SHP77 (cell line): ENCODE measurements at regions not wholly inside any gene's neighbourhood (a gene's known extent, or its start where the extent isn't known, plus 50 kb on each side); places are given as distances from the start of the nearest gene placed in this dataset.

Experiments used
- DNase-seq, 2 experiments: peaks; one replicate each; lab custom pipeline; 2025; lab: John Stamatoyannopoulos, UW

DNA sequence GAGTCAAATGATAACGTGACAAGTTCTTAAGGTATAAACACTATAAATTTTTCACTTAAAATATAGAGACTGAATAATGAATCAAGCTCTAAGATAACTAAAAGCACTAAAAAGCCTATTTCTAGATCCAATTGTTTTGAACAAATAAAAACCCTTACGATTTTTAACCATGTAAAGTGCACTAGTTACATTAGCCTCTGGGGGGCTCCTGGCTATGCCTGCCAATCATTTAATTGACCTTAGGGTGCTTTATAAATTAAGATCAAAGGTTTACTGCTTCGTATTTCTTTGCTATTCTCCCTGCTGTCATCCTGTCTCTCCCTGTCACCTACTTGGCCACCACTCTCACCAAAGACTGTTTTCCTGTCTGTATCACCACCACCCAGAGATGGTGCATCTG, 133.4 kb downstream of the ESM1 start:
- no peak for DNase-seq

DNA sequence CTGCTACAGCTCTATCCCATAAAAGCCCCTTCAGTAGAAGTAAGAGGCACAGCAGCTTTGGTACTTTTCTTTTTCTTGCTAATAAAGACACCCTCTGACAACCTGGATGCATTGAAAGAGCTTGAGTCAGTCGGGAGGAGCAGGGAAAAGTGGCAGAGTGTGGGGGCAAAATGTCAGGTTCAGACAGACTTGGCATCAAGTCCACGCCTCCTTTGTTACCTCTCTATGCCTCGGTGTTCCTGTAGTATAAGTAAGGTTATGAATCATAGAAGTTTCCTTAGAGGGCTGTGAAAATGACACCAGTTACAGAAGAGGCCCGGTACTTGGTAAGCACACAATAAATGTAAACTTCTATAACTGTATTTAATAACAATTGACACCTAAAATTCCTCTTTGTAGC, 133.9 kb downstream of the ESM1 start:
- DNase-seq: no peak

DNA sequence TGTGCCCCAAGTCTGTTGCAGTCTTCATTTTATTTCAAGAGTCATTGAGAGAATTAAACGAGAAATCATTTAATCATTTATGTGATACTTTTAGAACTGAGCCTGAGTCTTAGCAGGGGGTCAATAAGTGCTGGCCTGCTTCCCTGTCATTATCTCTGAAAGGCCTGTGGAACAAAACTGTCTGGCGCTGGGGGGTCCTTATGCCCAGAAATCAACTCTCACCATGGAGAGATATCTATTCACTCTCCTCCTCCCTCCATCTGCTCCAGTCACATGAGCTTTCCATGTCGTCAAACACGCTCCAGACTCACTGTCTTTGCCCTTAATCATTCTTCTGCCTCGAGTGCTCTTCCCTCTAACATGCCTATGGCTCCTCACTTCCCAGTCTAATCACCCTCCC, 136.8 kb downstream of the ESM1 start:
- DNase-seq: no peak

DNA sequence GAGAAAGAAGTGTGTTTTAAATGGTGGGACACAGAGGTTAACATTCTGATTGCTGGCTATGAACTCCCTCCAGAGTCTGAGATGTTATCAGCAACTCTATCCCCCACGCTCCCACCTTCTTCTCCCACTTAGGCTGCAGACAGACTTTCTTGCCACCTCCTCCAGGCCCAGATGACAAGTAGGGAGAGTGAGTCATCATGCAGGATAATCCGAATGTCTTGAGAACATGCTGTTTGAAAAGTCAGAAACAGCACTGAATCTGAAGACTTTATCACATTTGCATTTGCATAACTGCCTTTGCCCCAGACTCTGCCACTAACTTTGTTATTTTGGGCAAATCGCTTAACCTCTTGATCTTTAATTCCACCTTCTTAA, 139.8 kb downstream of the ESM1 start:
- no peak for DNase-seq

DNA sequence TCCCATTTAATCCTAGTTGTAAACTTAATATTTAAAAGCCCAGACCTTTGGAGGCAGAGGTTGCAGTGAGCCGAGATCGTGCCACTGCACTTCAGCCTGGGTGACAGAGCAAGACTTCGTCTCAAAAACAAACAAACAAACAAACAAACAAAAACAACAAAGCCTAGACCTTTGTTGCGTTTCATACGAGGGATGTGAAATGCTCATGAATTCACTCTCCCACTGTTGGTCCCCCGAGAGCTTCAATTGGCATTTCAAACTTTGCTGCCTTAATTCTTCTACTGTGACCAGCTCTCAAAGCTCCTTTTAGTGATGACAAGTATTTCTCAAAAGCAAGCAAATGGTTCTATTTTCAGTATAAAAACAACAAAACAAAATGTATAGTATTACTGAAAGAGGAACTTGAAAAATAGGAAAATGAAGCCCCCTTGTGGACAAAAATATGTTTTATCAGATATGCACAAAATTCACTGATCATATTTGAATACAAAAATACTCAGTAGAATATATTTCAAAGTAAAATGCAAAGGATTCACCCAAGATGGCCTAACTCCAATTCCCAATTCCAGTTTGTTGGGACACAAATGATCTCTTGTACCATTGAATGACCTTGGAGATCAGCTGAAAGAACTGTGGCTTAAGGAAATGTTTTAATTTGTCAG, 140.4 kb downstream of the ESM1 start:
- no peak for DNase-seq

DNA sequence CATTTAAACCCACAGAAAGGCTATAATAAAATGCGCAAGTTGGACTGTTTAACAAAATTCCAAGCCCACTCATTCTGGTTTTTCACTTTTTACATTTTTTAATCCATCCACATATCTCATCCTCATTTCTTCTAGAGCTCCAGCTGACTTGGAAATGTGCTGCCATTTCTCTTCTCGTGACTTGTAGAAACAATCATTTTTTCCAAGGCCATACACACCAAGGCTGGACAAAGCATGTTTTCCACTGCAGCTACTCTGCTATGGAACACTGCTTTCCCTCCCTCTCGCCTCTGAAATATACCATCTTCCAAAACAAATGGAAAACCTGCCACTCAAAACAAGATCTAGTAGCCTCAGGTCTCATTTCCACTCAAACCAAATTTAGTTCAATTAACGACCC, 141.1 kb downstream of the ESM1 start:
- DNase-seq: no peak

DNA sequence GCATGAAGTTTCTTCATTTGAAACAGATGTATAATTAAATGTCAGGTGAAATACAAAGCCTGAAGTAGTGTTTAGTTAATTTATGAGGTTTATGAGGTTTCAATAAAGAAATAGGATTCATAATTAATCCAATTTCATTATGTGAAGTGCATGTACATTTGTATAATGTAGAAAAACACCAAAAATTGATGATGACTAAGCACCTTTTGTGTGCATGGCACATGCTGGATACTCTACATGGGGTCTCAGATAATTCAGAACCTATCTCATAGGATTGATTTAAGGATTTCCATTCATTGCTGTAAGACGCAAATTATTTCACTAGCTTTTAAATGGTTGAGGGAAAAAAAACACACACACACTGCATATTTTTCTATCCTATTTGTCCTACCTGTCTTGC, 143.9 kb downstream of the ESM1 start:
- no peak for DNase-seq

DNA sequence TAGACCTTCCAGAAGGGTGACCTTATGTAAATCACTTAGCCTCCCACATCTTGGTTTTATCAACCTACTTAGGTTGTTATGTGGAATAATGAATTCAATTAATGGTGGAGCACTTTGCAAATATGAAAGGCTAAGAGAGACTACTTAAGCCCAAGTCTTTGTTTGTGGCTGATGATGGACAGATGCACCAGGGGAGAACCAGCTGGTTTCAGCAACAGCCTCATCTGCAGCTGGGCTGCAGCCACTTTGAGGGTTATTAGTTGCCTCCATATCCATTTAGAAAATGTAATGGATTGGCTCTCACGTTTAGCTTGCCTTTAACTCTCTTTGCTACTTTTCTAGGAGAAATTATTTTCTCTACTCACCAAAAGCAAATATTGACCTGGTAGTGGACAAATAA, 146.6 kb downstream of the ESM1 start:
- DNase-seq: no peak

DNA sequence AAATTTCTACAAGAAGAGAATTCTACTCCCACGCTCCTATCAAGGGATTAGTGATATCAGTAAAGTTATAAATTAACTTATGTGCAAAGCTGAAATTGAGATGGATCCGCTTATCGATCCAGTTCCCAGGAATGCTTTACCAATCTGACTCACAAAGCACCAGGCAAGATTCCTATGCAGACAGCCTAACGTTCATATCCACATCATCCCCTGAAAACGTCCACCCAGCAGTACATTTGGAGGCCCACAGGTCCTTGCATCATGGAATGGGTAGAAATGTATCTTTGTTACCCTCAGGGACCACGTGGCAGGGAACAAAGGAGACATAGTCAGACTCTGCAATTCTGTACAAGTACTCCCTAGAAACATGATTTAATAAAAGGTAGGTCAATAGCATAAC, 147.4 kb downstream of the ESM1 start:
- DNase-seq: no peak

DNA sequence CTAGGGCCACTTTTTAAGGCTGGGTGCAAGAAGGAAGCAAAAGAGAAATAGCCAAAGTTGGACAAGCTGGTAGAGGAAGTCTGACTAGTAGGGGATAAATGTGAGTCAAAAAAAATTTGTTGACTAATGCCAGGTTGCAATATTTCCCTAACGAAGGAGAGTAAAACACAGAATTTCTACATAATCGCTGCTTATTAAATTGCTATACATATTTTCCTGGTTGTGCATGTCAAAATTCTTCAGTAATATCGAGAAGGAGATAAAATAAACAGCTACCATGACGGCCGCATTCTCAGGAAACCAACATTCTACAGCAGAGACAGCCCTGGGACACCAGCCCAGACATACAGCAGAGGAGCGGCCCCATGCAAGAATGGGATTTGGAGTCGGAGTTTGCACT, 148.3 kb downstream of the ESM1 start:
- DNase-seq: no peak

DNA sequence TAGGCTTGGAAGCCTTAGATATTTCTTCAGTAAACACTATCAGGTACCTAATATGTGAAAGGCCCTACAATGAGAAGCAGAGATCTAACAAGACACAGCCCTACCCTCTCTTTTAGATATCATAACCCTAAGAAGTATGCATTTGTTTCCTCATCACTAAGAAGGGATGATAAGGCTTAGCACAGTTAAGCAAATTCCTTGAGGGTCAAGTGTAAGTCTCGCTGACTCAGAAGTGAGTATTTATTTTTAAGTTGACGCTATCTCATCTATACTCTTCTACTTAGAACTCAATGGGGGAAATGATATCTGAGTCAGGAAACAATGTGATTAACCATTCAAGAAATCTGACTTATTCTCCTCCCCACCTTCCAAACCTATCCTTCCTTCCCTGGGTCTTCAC, 149.7 kb downstream of the ESM1 start:
- no peak for DNase-seq

DNA sequence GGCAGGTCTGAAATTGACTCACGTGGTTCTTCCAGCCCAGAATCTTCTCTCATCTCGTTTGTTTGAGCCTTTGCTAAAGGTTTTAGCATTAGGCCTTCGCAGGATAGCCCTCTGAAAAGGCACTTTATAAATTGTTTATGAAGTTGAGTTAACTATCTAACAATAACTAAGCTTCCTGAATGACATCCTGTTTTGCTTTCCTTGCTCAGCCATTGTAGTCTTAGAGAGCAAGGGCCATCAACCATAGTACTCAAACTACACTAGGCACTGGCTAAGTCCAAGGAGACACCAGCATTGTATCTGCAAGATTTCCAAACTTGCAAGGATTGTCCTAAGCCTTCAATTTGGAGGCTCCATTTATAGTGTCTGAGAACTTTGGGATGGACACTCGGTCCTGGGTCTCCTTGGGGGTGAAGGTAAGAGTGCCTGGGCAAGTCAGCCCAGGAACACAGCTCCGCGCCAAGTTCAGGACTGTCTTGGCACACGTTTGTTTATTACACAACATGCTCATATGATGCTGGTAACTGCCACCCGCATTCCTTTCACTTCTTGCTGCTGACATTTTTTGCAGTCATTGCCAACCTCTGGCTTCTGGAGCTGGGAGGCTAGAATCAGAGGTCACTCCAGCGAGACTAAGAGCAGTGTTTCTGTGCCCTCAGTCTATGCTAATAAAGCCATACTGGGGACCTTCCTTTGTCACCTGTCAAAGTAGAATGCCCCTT, 151.1 kb downstream of the ESM1 start:
- no peak for DNase-seq

DNA sequence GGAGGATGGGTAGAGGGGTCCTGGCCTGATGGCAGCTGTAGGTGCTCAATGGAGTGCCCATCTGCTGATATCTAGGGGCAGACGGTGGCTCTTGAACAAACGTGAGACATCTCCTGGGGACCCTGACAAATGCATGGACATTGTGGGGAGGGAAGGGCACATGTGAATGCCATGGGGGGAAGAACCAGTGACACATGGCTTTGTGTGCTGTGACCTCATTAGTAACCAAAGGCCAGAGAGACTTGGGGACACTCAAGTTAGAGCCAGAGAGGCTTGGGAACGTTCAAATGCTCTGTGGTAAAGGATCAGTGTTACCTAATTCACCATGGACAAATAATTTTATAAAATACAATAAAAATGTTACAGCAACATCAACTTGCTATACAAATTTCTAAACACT, 151.8 kb downstream of the ESM1 start:
- DNase-seq: no peak

DNA sequence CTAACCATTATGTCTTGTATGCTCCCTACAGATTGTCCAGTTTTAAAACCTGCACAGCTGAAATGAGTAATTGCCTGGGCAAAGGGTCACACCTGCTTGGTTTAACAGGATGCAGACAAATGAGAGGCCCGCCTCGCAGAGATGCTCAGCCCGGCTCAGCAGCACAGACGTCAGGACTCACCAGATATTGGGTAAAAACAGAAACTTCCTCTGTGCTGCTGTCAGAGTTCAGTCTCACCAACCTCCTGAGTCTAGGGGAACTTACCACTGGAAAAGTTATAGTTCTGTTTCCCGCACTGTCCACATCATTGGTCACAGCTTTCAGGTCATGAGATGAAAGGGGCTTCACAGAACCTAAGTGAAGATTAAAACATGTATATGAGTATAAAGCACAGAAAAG, 152.5 kb downstream of the ESM1 start:
- no peak for DNase-seq

DNA sequence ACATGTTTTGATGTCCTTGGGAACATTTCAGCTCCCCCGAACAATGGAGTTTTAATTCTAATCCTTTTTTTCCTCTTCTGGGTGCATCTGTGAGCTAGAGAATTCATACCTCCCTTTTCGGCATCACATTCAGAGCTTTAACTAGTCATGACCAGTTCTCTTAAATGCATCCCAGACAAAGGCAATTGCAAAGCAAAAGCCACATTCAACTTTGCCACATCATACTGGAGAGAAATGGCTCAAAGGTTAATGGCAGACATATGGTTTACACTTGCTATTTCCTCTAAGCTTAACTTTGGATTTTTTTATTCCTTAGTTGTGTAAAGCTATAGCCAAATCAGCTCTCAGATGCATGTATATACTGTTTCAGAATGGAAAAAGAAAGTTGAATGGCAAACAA, 153.3 kb downstream of the ESM1 start:
- DNase-seq: no peak

DNA sequence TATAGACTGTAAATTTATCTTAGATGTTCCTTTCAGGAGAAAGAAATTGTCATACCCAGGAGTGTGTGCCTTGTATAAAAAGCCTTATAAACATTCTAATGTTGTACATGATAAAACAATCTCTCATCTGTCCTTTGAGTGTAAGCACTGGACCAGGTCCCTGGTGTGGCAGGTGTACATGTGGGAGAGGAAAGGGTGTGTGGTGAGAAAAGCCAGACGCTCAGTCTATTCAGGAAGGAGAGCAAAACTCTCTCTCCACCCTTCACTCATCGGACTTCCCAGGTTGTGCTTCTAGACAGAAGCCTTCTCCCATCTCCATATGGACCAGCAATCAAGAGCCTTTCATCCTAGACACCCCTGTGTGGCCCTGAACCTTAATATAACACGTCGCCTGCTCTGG, 154.2 kb downstream of the ESM1 start:
- no peak for DNase-seq

DNA sequence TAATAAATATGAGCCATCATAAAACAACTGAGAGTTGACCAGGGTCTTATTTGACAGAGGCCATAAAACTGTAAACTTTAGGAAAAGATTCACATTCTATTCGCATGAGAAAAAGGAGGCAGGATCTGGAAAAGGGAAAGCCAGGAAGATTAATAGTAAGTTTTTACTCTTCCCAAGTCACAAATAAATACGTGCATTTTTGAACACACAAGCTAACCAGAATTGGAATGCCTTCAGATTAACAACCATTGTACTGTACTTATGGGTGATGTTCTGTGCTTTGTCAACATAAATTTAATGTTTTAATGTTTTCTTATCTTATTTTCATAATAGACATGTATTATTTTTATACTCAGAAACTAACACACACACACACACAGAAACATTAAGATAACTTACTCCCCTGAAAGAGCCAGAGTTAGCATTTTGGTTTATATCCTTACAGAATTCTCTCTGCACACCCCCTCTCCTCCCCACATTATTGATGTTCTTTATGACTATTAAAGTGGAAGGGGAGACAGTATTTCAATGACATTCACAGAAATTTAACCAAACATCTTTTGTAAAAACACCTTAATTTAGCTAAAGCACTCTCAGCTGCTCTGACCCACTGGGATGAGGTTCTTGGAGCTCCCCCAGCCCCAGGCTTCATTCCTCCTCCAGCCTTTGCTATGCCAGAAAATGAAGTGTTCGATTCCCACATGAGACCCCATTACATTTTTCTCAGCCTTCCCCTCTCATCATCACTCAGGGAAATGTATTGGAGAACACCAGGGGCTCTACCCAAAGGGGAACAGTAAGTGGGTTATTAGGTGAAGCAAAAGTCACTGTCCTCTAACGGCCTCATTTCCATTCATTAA, 155.5 kb downstream of the ESM1 start:
- no peak for DNase-seq

DNA sequence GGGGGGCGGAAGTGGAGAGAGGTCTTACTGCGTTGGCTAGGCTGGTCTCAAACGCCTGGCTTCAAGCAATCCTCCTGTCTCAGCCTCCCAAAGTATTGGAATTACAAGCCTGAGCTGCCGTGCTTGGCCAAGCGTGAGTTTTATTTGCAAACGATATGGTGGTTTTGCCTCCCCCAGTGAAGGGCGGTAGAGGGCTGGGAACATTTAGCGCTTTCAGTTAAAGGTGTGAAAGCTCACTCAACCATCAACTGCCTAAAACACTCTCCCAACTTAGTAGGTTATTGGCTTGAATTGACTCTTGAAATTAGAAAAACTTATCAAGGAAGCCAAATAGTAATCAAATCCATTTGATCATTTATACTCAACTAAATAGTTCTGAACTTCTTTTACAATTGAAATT, 156.3 kb downstream of the ESM1 start:
- DNase-seq: no peak

DNA sequence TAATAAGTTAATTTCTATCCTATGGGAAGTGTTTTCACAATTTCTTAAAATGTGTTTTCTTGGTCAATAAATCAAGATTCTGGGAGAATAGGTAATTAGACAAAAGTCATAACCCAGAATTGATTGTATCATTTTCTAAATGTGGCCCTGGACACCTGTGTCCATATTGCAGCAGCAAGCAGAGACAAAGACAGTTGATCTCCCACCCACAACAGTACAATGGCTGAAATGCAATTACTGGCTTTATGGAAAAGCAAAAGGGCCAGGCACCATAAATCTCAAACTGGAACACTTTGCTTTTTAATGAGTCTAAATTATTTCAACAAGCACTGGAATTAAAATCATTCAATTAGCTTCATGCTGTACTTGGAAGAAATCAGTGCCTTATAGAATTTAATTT, 157.2 kb downstream of the ESM1 start:
- no peak for DNase-seq

DNA sequence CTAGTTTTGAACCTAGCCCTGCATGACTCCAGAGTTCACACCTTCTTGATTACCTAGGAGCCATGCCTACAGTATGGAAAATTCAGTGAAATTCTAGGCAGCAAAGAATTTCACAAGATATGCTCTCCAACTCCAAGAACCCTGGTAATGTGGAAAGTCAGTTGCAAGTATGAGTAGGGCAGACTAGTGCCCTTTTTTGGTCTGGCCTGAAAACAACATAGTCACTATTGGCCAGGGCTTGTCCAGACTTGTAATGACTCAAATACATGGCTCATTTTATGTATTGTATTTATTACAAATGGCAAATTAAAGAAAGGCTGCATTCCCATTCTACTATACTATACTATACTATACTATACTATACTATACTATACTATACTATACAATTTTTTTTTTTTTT, 160.4 kb downstream of the ESM1 start:
- DNase-seq: no peak

DNA sequence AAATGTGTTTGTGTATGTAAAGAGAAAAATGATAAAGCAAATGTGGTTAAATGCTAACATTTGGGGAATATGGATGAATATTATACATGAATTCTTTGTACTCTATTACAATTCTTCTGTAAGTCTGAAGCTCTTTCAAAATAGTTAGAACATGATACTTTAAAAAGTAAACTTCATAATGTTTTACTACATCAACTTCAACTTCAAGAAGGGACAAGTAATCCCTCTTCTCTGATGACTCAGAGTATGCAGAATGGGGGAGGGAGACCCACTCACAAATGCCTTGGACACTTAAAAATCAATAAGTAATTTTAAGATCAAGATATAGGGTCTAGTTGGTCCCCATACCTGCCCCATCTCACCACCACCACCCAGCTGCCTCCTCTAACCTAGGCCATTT, 162.4 kb downstream of the ESM1 start:
- no peak for DNase-seq

DNA sequence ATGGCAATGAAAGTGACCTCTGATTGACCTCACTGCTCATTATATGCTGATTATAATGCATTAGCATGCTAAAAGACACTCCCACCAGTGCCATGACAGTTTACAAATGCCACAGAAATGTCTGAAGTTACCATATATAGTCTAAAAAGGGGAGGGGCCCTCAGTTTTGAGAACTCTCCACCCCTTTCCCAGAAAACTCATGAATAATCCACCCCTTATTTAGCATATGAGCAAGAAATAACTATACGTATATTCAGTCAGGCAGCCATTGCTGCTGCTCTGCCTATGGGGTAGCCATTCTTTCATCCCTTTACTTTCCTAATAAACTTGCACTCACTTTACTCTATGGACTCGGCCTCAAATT, 163.1 kb downstream of the ESM1 start:
- DNase-seq: no peak
